ENCODE measurements at regions not wholly inside any gene's neighbourhood (a gene's known extent, or its start where the extent isn't known, plus 50 kb on each side); places are given as distances from the start of the nearest gene placed in this dataset.

- DNase-seq = no peak
Observed at GRCh38 chr10:110436554-110437350, 61.0 kb upstream of the DUSP5 start.

GRCh38 chr10:110437351-110437605 lies 60.4 kb upstream of the DUSP5 start:
- no peak for DNase-seq

GRCh38 chr10:110437761-110438341 lies 59.9 kb upstream of the DUSP5 start:
- DNase-seq = no peak

- DNase-seq = no peak
Observed at GRCh38 chr10:110442746-110443145, 55.0 kb upstream of the DUSP5 start.

- DNase-seq = no peak
Observed at GRCh38 chr10:110443239-110444003, 54.3 kb upstream of the DUSP5 start.

GRCh38 chr10:110444004-110444337 lies 53.7 kb upstream of the DUSP5 start:
- no peak for DNase-seq

- DNase-seq = no peak
Observed at GRCh38 chr10:110445871-110446270, 51.8 kb upstream of the DUSP5 start.

GRCh38 chr10:110446277-110446676 lies 51.4 kb upstream of the DUSP5 start:
- no peak for DNase-seq

- DNase-seq = peak; percentile 87
Observed at GRCh38 chr10:110446954-110447608, 50.6 kb upstream of the DUSP5 start.

- DNase-seq = peak; percentile 33
Observed at GRCh38 chr10:110447886-110448285, 49.8 kb upstream of the DUSP5 start.

Measured in dermis blood vessel endothelial cell (primary cell).